Activated T-cell treated with anti-CD3 and anti-CD28 coated beads, Interleukin-2, amount 50 U/mL, for 48 hours (primary cell): ENCODE measurements at regions not wholly inside any gene's neighbourhood (a gene's known extent, or its start where the extent isn't known, plus 50 kb on each side); places are given as distances from the start of the nearest gene placed in this dataset.

Experiments used
- DNase-seq, 2 experiments: peaks; one replicate each; pipeline ENCODE4 v3.0.0-alpha.2; 2020

- DNase-seq: no peak
Measured at GRCh38 chr13:73368608-73369007, 309.8 kb downstream of the KLF5 start.

GRCh38 chr13:73367886-73368285 lies 309.1 kb downstream of the KLF5 start:
- DNase-seq: no peak

- DNase-seq: no peak
Measured at GRCh38 chr13:73366241-73366640, 307.4 kb downstream of the KLF5 start.

GRCh38 chr13:73365681-73366080 lies 306.9 kb downstream of the KLF5 start:
- DNase-seq: no peak

- DNase-seq: no peak
Measured at GRCh38 chr13:73365252-73365651, 306.4 kb downstream of the KLF5 start.

- DNase-seq: no peak
Measured at GRCh38 chr13:73364736-73365135, 305.9 kb downstream of the KLF5 start.

- no peak for DNase-seq
Measured at GRCh38 chr13:73358606-73359095, 299.8 kb downstream of the KLF5 start.

GRCh38 chr13:73355134-73355533 lies 296.3 kb downstream of the KLF5 start:
- no peak for DNase-seq

- DNase-seq: no peak
Measured at GRCh38 chr13:73351730-73352129, 292.9 kb downstream of the KLF5 start.

- DNase-seq: no peak
Measured at GRCh38 chr13:73341748-73342147, 282.9 kb downstream of the KLF5 start.

GRCh38 chr13:73340069-73340468 lies 281.3 kb downstream of the KLF5 start:
- DNase-seq: no peak

- DNase-seq: no peak
Measured at GRCh38 chr13:73339086-73339485, 280.3 kb downstream of the KLF5 start.

GRCh38 chr13:73338389-73338788 lies 279.6 kb downstream of the KLF5 start:
- no peak for DNase-seq

- no peak for DNase-seq
Measured at GRCh38 chr13:73337532-73337931, 278.7 kb downstream of the KLF5 start.

GRCh38 chr13:73336773-73337172 lies 278.0 kb downstream of the KLF5 start:
- no peak for DNase-seq

- no peak for DNase-seq
Measured at GRCh38 chr13:73335944-73336343, 277.1 kb downstream of the KLF5 start.

- DNase-seq: no peak
Measured at GRCh38 chr13:73335210-73335609, 276.4 kb downstream of the KLF5 start.

GRCh38 chr13:73334445-73334844 lies 275.6 kb downstream of the KLF5 start:
- DNase-seq: no peak

GRCh38 chr13:73331556-73331955 lies 272.8 kb downstream of the KLF5 start:
- DNase-seq: no peak

- no peak for DNase-seq
Measured at GRCh38 chr13:73329355-73329754, 270.6 kb downstream of the KLF5 start.

GRCh38 chr13:73327579-73327978 lies 268.8 kb downstream of the KLF5 start:
- no peak for DNase-seq

GRCh38 chr13:73325723-73326558 lies 267.1 kb downstream of the KLF5 start:
- no peak for DNase-seq

- DNase-seq: no peak
Measured at GRCh38 chr13:73324842-73325722, 266.3 kb downstream of the KLF5 start.

- DNase-seq: no peak
Measured at GRCh38 chr13:73323615-73324014, 264.8 kb downstream of the KLF5 start.
